ENCODE measurements at regions not wholly inside any gene's neighbourhood (a gene's known extent, or its start where the extent isn't known, plus 50 kb on each side); places are given as distances from the start of the nearest gene placed in this dataset.

DNA sequence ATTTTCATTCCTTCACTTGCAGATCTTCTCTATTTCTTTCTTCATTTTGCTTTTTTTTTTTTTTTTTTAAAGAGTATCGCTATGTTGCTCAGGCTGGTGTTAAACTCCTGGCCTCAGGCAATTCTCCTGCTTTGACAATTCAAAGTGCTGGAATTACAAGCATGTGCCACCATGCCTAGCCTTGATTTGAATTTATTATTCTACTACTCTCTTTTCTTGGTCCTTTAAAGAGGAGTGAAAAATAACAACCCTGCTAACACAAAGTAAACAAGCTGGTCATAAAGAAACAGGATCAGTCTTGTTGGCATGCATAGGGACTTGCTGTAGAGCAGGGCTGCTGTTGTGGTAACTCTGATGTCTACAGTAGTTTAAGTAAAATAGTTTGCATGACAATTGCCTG is 1615.3 kb upstream of the ZEB2 start:
- H4K5ac ChIP-seq (ENCODE audit: insufficient read length, low read depth, low read length), result no peak overlapping the region
- H3K27me3 ChIP-seq (ENCODE audit: insufficient read depth, low read length), result no peaks in the 10 kb centered on the region
- no peaks in the 10 kb centered on the region for H3K79me1 ChIP-seq (ENCODE audit: insufficient read depth, low read depth, low read length, poor library complexity, severe bottlenecking)
- Mint-ChIP-seq H3K4me1 (peaks cover 0 to 10% of the 10 kb centered on the region in 2 experiments; a peak in 2 of 4 replicates), H3K27me3 (ENCODE audit: low read depth) (no peaks in the 10 kb centered on the region), H3K27ac (0 out of 7 replicates have a peak overlapping the region, but pooled peaks of 1 of the 3 experiments have one; percentile 25), H3K4me3 (no peak overlapping the region), H3K36me3 (ENCODE audit: insufficient read depth in 1 of 3, low read depth in 3 of 3) (peaks cover 8 to 15% (median 8%) of the 10 kb centered on the region in 3 experiments; a peak in 6 of 7 replicates), H3K9me3 (peaks cover 6 to 13% of the 10 kb centered on the region in 2 experiments; a peak in 4 of 5 replicates)
- H3K14ac ChIP-seq (ENCODE audit: insufficient read depth, low read length), result no peak overlapping the region
- H3K9me3 ChIP-seq (ENCODE audit: control insufficient read depth, low read depth, low read length), result no peaks in the 10 kb centered on the region
- no peak for DNase-seq
- H3K79me2 ChIP-seq (ENCODE audit: insufficient read depth, low read length), result no peaks in the 10 kb centered on the region
- no peak overlapping the region for H4K91ac ChIP-seq (ENCODE audit: insufficient read length, low read depth, low read length)
- no peak overlapping the region for H3K9ac ChIP-seq (ENCODE audit: extremely low read depth, insufficient read length, low read length)
- no peak overlapping the region for H3K27ac ChIP-seq (ENCODE audit: insufficient read length, low read depth, low read length)
- H3K23me2 ChIP-seq (ENCODE audit: insufficient read length, low read depth, low read length, poor library complexity, severe bottlenecking), result no peaks in the 10 kb centered on the region
- no peak overlapping the region for H2BK5ac ChIP-seq (ENCODE audit: insufficient read length, low read length)
- no peak overlapping the region for H3K18ac ChIP-seq (ENCODE audit: insufficient read length, low read depth, low read length)
- H3K4me2 ChIP-seq (ENCODE audit: insufficient read depth, insufficient read length, low read length), result no peak overlapping the region
- H3K4me1 ChIP-seq (ENCODE audit: insufficient read depth, low read length), result no peaks in the 10 kb centered on the region; the same call in 1 of the 2 replicates
- no peaks in the 10 kb centered on the region for H4K20me1 ChIP-seq (ENCODE audit: control insufficient read depth, insufficient read depth, insufficient read length)
- no peak overlapping the region for H2BK15ac ChIP-seq (ENCODE audit: low read depth, low read length)
- H2BK120ac ChIP-seq (ENCODE audit: low read depth, low read length, poor library complexity, severe bottlenecking), result no peak overlapping the region
- no peak overlapping the region for H4K8ac ChIP-seq (replicated peaks; ENCODE audit: insufficient read length, low read depth, low read length)
- TF ChIP-seq, protein P1, sequence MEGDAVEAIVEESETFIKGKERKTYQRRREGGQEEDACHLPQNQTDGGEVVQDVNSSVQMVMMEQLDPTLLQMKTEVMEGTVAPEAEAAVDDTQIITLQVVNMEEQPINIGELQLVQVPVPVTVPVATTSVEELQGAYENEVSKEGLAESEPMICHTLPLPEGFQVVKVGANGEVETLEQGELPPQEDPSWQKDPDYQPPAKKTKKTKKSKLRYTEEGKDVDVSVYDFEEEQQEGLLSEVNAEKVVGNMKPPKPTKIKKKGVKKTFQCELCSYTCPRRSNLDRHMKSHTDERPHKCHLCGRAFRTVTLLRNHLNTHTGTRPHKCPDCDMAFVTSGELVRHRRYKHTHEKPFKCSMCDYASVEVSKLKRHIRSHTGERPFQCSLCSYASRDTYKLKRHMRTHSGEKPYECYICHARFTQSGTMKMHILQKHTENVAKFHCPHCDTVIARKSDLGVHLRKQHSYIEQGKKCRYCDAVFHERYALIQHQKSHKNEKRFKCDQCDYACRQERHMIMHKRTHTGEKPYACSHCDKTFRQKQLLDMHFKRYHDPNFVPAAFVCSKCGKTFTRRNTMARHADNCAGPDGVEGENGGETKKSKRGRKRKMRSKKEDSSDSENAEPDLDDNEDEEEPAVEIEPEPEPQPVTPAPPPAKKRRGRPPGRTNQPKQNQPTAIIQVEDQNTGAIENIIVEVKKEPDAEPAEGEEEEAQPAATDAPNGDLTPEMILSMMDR (conservative IDR thresholded peaks at IDR 0.05), result no peak
- H3K4ac ChIP-seq (ENCODE audit: low read depth, low read length), result no peak overlapping the region
- H3K23ac ChIP-seq (ENCODE audit: insufficient read length, low read depth, low read length), result no peak overlapping the region
- H2BK20ac ChIP-seq (ENCODE audit: low read depth, low read length, poor library complexity, severe bottlenecking), result no peak overlapping the region
- H3K56ac ChIP-seq (ENCODE audit: insufficient read length, low read depth, low read length), result no peak overlapping the region
- no peak overlapping the region for H2AFZ ChIP-seq (ENCODE audit: low read length)
- H2AK5ac ChIP-seq (ENCODE audit: insufficient read length, low read length), result no peak overlapping the region
- WGBS (ENCODE audit: extremely low coverage, insufficient read length, low lambda C conversion rate), result no CpG with 5 or more reads among the region's 1 CpG
- no peak overlapping the region for H3T11ph ChIP-seq (ENCODE audit: low read length)
- H2BK12ac ChIP-seq (ENCODE audit: insufficient read length, low read depth, low read length), result no peak overlapping the region
